ENCODE measurements at regions not wholly inside any gene's neighbourhood (a gene's known extent, or its start where the extent isn't known, plus 50 kb on each side); places are given as distances from the start of the nearest gene placed in this dataset.

- TF ChIP-seq CHD7 (IDR thresholded peaks at IDR 0.05; ENCODE audit: low read depth, low read length) (no peak), CCAR2 (IDR thresholded peaks at IDR 0.05; ENCODE audit: low read depth, low read length) (no peak), FOXA1 (IDR thresholded peaks at IDR 0.05; ENCODE audit: borderline replicate concordance) (no peak), HMGXB4 (CRISPR knock-in tag; IDR thresholded peaks at IDR 0.05) (no peak)
Measured at GRCh38 chr16:26970292-26970691, 96.4 kb upstream of the C16orf82 start (continued).
